ENCODE measurements at regions not wholly inside any gene's neighbourhood (a gene's known extent, or its start where the extent isn't known, plus 50 kb on each side); places are given as distances from the start of the nearest gene placed in this dataset.
"Not testable (repeated sequence)": the region's sequence is repeated elsewhere in the genome, so short reads cannot be mapped to it uniquely, and the experiment has no call there.

GRCh38 chr13:58379221-58379620, 747.7 kb downstream of the PCDH17 start:
- no peak for DNase-seq
- Histone ChIP-seq H3K36me3 (replicated peaks in 1 of 2; ENCODE audit: control insufficient read depth in 1 of 2, insufficient read depth in 2 of 2, low read length in 1 of 2) (no peaks in the 10 kb centered on the region), H3K79me2 (ENCODE audit: insufficient read depth) (no peaks in the 10 kb centered on the region), H3F3A (replicated peaks; ENCODE audit: insufficient read depth) (no peaks in the 10 kb centered on the region), H3K4me3 (ENCODE audit: low read depth in 2 of 2, low read length in 1 of 2) (no peak overlapping the region), H3K4me1 (ENCODE audit: control insufficient read depth in 1 of 2, insufficient read depth in 2 of 2, low read depth in 1 of 2, low read length in 1 of 2) (no peaks in the 10 kb centered on the region), H4K20me1 (ENCODE audit: insufficient read depth) (no peaks in the 10 kb centered on the region), H2AFZ (ENCODE audit: low read depth) (no peak overlapping the region), H3K9ac (no peak overlapping the region), H3K9me2 (no peaks in the 10 kb centered on the region), H3K27me3 (ENCODE audit: insufficient read depth) (no peaks in the 10 kb centered on the region), H3K4me2 (no peak overlapping the region), H3K9me3 (no peaks in the 10 kb centered on the region), H3K27ac (ENCODE audit: low read depth in 2 of 2, low read length in 1 of 2) (no peak overlapping the region)
- CTCF ChIA-PET = no interaction called here
- WGBS (ENCODE audit: low lambda C conversion rate) = 17% methylated on average over 1 of the region's 1 CpG
- TF ChIP-seq SIN3A (IDR thresholded peaks at IDR 0.05; ENCODE audit: borderline replicate concordance, low read depth, low read length) (no peak), RFX5 (IDR thresholded peaks at IDR 0.05; ENCODE audit: low read length) (no peak), NRF1 (IDR thresholded peaks at IDR 0.05; ENCODE audit: low read depth, low read length) (no peak), REST (IDR thresholded peaks at IDR 0.05; ENCODE audit: low read depth, low read length) (no peak), MEF2A (IDR thresholded peaks at IDR 0.05; ENCODE audit: borderline replicate concordance, low read depth) (no peak), MXI1 (IDR thresholded peaks at IDR 0.05; ENCODE audit: low read depth, low read length) (no peak), CHD2 (IDR thresholded peaks at IDR 0.05; ENCODE audit: low read length, partially characterized antibody) (no peak), EP300 (IDR thresholded peaks at IDR 0.05; ENCODE audit: borderline replicate concordance in 1 of 2, low read depth in 1 of 2, low read length in 1 of 2) (no peak), USF1 (IDR thresholded peaks at IDR 0.05; ENCODE audit: borderline replicate concordance, low read depth) (no peak), FOSL2 (IDR thresholded peaks at IDR 0.05; ENCODE audit: borderline replicate concordance, low read depth) (no peak), YY1 (IDR thresholded peaks at IDR 0.05; ENCODE audit: low read depth) (no peak)
- POLR2A ChIA-PET = no interaction called here

- H3K4me2 ChIP-seq; H3K27ac ChIP-seq (ENCODE audit: low read depth in 2 of 2, low read length in 1 of 2); H2AFZ ChIP-seq (ENCODE audit: low read depth); CTCF ChIA-PET; H3K36me3 ChIP-seq (replicated peaks in 1 of 2; ENCODE audit: control insufficient read depth in 1 of 2, insufficient read depth in 2 of 2, low read length in 1 of 2); H3K79me2 ChIP-seq (ENCODE audit: insufficient read depth); DNase-seq; H3F3A ChIP-seq (replicated peaks; ENCODE audit: insufficient read depth); POLR2A ChIA-PET; H3K4me1 ChIP-seq (ENCODE audit: control insufficient read depth in 1 of 2, insufficient read depth in 2 of 2, low read depth in 1 of 2, low read length in 1 of 2); H3K4me3 ChIP-seq (ENCODE audit: low read depth in 2 of 2, low read length in 1 of 2); H4K20me1 ChIP-seq (ENCODE audit: insufficient read depth); H3K9ac ChIP-seq; H3K9me3 ChIP-seq; H3K9me2 ChIP-seq; H3K27me3 ChIP-seq (ENCODE audit: insufficient read depth): not testable (repeated sequence)
- WGBS (ENCODE audit: low lambda C conversion rate) = 62% methylated on average over 18 of the region's 18 CpGs
Observed at GRCh38 chr13:58385336-58385735, 753.8 kb downstream of the PCDH17 start.
